Sigmoid colon (tissue), 6 donors: ENCODE measurements at regions not wholly inside any gene's neighbourhood (a gene's known extent, or its start where the extent isn't known, plus 50 kb on each side); places are given as distances from the start of the nearest gene placed in this dataset.

Source experiments
- DNase-seq: peaks from one replicate; pipeline ENCODE4 v3.0.0-alpha.2; 2019
- H3K27ac ChIP-seq, 4 donors: fragments of 200-600 bp; sonication (generic); one replicate each; pipeline ENCODE4 v1.5.1; 2016 to 2019; ENCODE audit warnings: mild to moderate bottlenecking in 1 of 4
- H3K27me3 ChIP-seq, 3 donors: fragments of 200-600 bp; sonication (generic); one replicate each; pipeline ENCODE4 v1.5.1; 2019; ENCODE audit warnings: mild to moderate bottlenecking in 1 of 3
- H3K36me3 ChIP-seq, 4 donors: fragments of 200-600 bp; sonication (generic); one replicate each; pipeline ENCODE4 v1.5.1; 2016 to 2019
- H3K4me1 ChIP-seq, 4 donors: fragments of 200-600 bp; sonication (generic); one replicate each; pipeline ENCODE4 v1.5.1; 2017 to 2019
- H3K4me3 ChIP-seq, 4 donors: fragments of 200-600 bp; sonication (generic); one replicate each; pipeline ENCODE4 v1.5.1; 2017 to 2019; ENCODE audit warnings: mild to moderate bottlenecking in 2 of 4, moderate library complexity in 1 of 4
- H3K9me3 ChIP-seq, 4 donors: fragments of 200-600 bp in 3 of 4; sonication (generic) in 3 of 4; one replicate each; pipeline versions ENCODE4 v1.5.1 to v1.6.1; 2013 to 2019
- CTCF ChIP-seq, 4 experiments: fragments of 450-650 bp in 3 of 4; fragments of 200-600 bp in 1 of 4; IDR thresholded peaks; one replicate each; pipeline ENCODE4 v1.5.1; 2016 to 2019; ENCODE audit warnings: antibody characterized with exemption in 4 of 4, mild to moderate bottlenecking in 3 of 4, moderate library complexity in 2 of 4
- EP300 ChIP-seq, 4 donors: sonication (generic); formaldehyde crosslinking; IDR thresholded peaks; one replicate each; pipeline ENCODE4 v1.6.1; 2017; ENCODE audit warnings: antibody characterized with exemption in 4 of 4
- POLR2A ChIP-seq, 2 donors: fragments of 450-650 bp; IDR thresholded peaks; one replicate each; pipeline ENCODE4 v1.6.1; 2016; ENCODE audit warnings: antibody characterized with exemption in 2 of 2, mild to moderate bottlenecking in 2 of 2, moderate library complexity in 2 of 2
- POLR2AphosphoS5 ChIP-seq, 4 donors: sonication (generic); formaldehyde crosslinking; IDR thresholded peaks; one replicate each; pipeline ENCODE4 v1.6.1; 2017; ENCODE audit warnings: antibody characterized with exemption in 4 of 4
- WGBS, 2 donors: extraction: QIAGEN DNeasy Blood & Tissue Kit; methylation state at CpG; one replicate each; pipeline ENCODE4 v1.1.7; 2013; 5-methylcytosine and 5-hydroxymethylcytosine counted together
- intact Hi-C: fragments of 100-400 bp; cut with DNase I; formaldehyde crosslinking; loops from one replicate; pipeline ENCODE4 v1.15.1; 2023
- donor health status: healthy with polysubstance abuse.
- donor health status: healthy.

DNA sequence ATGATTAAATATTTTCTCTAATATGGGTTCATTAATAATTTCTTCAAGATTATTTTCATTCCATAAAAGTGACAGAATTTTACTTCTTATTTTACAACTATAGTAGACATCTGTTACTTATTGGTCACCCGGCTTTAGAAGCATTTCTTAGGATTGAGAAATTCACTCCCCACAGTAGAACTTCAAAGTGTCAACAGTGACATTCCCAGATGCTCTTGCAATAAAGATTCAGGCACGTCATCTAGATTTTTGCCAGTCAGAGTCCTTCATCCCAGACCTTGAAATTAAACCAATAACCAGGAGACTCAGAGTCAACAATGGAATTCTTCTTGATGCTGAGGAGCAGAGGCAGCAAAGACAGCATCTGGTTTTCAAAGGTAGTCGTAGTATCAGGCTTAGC is 190.8 kb downstream of the VGLL3 start:
- Histone ChIP-seq H3K27me3 (no peaks in the 10 kb centered on the region), H3K36me3 (no peaks in the 10 kb centered on the region), H3K9me3 (no peaks in the 10 kb centered on the region), H3K4me3 (no peak overlapping the region), H3K27ac (no peak overlapping the region), H3K4me1 (no peaks in the 10 kb centered on the region)
- intact Hi-C loops = no loop called here
- TF ChIP-seq CTCF (IDR thresholded peaks at IDR 0.05) (no peak), POLR2A (IDR thresholded peaks at IDR 0.05) (no peak), POLR2AphosphoS5 (IDR thresholded peaks at IDR 0.05) (no peak), EP300 (IDR thresholded peaks at IDR 0.05) (no peak)
- WGBS, 2 donors = 55% methylated on average over 3 of the region's 3 CpGs
- no peak for DNase-seq

GRCh38 chr3:86797946-86798345 is 193.0 kb downstream of the VGLL3 start:
- Histone ChIP-seq H3K27ac (no peak overlapping the region), H3K4me3 (no peak overlapping the region), H3K36me3 (no peaks in the 10 kb centered on the region), H3K27me3 (no peaks in the 10 kb centered on the region), H3K9me3 (no peaks in the 10 kb centered on the region), H3K4me1 (peaks cover 0 to 18% (median 13%) of the 10 kb centered on the region in 4 donors)
- no peak for DNase-seq
- 85 to 89% methylated on average over 1 of the region's 1 CpG for WGBS, 2 donors
- TF ChIP-seq EP300 (IDR thresholded peaks at IDR 0.05) (no peak), CTCF (IDR thresholded peaks at IDR 0.05) (no peak), POLR2A (IDR thresholded peaks at IDR 0.05) (no peak), POLR2AphosphoS5 (IDR thresholded peaks at IDR 0.05) (no peak)
- intact Hi-C loops = no loop called here

GRCh38 chr3:86794361-86795065 is 196.4 kb downstream of the VGLL3 start:
- TF ChIP-seq POLR2A (IDR thresholded peaks at IDR 0.05) (no peak), CTCF (IDR thresholded peaks at IDR 0.05) (no peak), EP300 (IDR thresholded peaks at IDR 0.05) (no peak), POLR2AphosphoS5 (IDR thresholded peaks at IDR 0.05) (no peak)
- peak overlapping the region; percentile 76 to 87 (median 82) for H3K27ac ChIP-seq
- WGBS, 2 donors = 55 to 65% methylated on average over 3 of the region's 3 CpGs
- no peak for DNase-seq
- intact Hi-C loops = loop anchor here (5.0 kb wide), 1 partner anchor 198 kb away; the partner anchor contains the start of gene VGLL3
- H3K9me3 ChIP-seq = no peaks in the 10 kb centered on the region
- H3K36me3 ChIP-seq = no peaks in the 10 kb centered on the region
- H3K27me3 ChIP-seq = no peaks in the 10 kb centered on the region
- peaks cover 0 to 21% (median 16%) of the 10 kb centered on the region in 4 donors for H3K4me1 ChIP-seq
- peak overlapping the region in 3 of 4 donors; percentile 8 to 25 (median 23) for H3K4me3 ChIP-seq

DNA sequence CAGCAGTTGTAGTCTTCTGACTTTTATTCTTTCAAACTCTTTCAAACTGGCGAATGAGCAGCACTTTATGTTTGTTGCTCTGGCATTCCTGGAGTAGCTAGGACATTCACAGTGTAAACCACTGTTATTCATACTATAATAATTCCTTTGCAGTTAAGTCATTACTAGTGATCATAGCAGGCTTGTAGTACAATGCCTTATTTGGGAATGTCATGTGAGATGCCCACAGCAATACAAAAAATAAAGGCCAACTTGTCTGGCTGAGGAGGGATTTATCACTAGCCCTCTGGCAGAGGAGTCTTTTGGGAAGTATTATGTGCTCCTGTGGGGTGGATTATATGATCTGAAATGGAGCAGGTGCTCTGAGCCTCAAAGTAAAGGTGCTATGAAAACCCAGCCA is 197.2 kb downstream of the VGLL3 start:
- no peak for DNase-seq
- intact Hi-C loops = loop anchor here (5.0 kb wide), 1 partner anchor 199 kb away; the partner anchor contains the start of gene VGLL3
- peak overlapping the region; percentile 76 to 87 (median 82) for H3K27ac ChIP-seq
- TF ChIP-seq POLR2A (IDR thresholded peaks at IDR 0.05) (peak; percentile 23), EP300 (IDR thresholded peaks at IDR 0.05) (peak in 3 of 4 donors; percentile 44 to 75 (median 73)), POLR2AphosphoS5 (IDR thresholded peaks at IDR 0.05) (peak; percentile 22 to 74 (median 68)), CTCF (IDR thresholded peaks at IDR 0.05) (no peak)
- H3K27me3 ChIP-seq = no peaks in the 10 kb centered on the region
- H3K36me3 ChIP-seq = no peaks in the 10 kb centered on the region
- H3K4me1 ChIP-seq = peaks cover 0 to 21% (median 16%) of the 10 kb centered on the region in 4 donors
- H3K4me3 ChIP-seq = no peak overlapping the region
- 52% methylated on average over 1 of the region's 1 CpG for WGBS, 2 donors
- H3K9me3 ChIP-seq = no peaks in the 10 kb centered on the region
